Renal pelvis (tissue), 1 donor: ENCODE measurements at regions not wholly inside any gene's neighbourhood (a gene's known extent, or its start where the extent isn't known, plus 50 kb on each side); places are given as distances from the start of the nearest gene placed in this dataset.

Source experiments
- DNase-seq: peaks from one replicate; pipeline ENCODE4 v3.0.0-alpha.2; 2013

DNA sequence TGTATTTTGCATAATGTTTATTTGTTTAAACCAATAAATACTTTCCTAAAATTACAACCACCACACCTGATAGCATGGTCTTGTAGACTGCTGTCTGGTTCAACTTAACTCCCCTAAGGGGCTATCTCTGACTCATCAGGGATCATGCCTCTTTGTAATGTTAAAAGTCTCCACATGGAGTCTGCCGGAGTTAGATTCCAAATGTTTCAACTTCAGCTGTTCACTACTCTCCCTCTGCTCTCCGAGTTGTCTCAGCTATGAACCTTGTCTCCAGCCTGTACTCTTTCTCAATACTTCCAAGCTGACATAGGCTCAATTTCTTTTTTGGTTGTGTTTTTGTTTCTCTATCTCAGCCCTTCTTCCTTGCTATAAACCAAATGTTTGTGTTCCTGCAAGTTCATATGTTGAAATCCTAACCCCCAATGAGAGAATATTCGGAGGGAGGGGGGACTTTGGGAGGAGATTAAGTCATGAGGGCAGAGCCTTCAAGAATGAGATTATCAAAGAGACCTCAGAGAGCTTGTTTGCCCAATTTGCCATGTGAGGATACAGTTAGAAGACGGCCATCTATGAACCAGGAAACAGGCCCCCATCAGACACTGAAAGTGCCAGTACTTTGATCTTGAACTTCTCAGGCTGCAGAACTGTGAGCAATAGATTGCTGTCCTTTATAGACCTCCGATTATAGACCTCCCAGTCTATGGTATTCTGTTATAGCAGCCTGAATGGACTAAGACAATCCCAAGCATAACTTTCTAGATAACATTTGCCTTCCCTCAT lies 858.2 kb downstream of the VRK1 start:
- DNase-seq, result no peak

DNA sequence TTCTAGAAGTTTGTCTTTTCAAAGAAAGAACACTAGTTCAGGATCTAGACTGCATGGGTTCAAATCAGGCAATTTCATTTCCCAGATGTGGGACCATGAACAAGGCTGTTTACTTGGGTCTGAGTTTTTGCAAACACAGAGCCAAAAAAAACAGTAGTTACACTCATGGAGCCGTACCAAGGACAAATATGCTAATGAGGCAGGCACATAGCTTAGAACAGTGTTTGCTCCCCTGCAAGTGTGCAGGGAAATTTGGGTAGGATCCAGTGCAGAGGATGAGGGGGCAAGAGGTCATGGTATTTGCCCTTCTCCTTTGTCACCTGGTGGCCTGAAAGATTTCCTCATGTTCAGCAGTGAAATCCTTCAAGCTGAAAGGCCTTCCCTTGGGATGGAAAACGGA lies 860.4 kb downstream of the VRK1 start:
- no peak for DNase-seq

- no peak for DNase-seq
These were observed 890.9 kb downstream of the VRK1 start for GRCh38 chr14:97687944-97688630.

- DNase-seq, result no peak
These were observed 891.6 kb downstream of the VRK1 start for GRCh38 chr14:97688631-97689336.

GRCh38 chr14:97692084-97692483 lies 894.9 kb downstream of the VRK1 start:
- no peak for DNase-seq

- no peak for DNase-seq
These were observed 898.3 kb downstream of the VRK1 start for GRCh38 chr14:97695456-97695981.

- no peak for DNase-seq
These were observed 900.6 kb downstream of the VRK1 start for GRCh38 chr14:97697772-97698171.

- DNase-seq, result no peak
These were observed 901.8 kb downstream of the VRK1 start for GRCh38 chr14:97699026-97699425.

DNA sequence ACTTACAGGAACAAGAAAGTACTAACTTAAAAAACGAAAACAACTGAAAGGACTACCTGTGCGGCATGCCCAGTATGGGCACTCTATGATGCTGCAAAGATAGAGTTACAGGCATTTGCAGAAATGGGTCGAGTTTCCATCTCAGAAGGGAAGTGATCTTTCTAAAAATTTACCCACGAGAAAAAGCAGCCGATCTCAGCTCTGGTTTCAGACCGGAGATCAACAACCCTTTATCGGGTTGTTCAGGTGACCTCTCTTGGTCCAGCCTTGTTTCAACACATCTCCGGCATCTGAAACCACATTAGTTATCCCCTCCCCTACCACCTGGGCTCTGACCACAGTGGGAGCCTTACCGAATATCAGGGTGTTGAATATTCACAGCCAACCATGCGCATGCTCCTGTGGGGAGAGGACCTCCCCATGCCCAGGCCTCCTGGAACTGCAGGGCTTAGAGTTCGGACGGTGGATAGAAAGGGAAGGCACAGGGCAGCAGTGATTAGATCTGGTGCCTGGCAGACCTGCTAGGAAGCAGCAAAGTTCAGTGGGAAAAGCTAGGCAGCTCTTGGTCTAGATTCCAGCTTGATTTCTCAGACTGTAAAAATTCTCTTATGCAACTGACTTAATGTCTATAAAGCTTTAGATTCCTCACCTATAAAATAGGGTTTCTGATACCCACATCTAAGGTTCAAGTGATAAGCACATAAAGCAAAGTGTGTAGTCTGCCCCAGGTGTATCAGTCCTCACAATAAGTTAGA lies 906.0 kb downstream of the VRK1 start:
- no peak for DNase-seq

GRCh38 chr14:97704316-97704885 lies 907.2 kb downstream of the VRK1 start:
- DNase-seq, result no peak

- DNase-seq, result no peak
These were observed 907.9 kb downstream of the VRK1 start for GRCh38 chr14:97705107-97705506.

DNA sequence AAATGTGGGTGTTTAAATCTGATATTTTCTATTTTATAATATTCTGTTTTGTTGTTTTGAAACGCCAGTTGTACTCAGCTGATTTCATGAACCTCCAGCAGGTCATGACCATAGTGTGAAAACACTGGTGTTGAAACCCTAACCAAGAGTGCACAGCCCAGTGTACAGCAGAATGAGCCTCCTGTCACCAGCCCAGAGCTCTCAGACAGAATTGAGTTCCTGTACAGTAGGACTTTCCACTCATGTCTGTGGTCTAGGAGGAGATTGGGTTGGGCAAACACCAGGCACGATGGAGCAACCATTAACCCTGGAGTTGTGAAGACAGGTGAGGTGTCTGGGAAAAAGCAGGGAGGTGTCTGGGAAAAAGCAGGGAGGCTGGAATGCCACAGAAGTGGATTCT lies 908.8 kb downstream of the VRK1 start:
- no peak for DNase-seq

DNA sequence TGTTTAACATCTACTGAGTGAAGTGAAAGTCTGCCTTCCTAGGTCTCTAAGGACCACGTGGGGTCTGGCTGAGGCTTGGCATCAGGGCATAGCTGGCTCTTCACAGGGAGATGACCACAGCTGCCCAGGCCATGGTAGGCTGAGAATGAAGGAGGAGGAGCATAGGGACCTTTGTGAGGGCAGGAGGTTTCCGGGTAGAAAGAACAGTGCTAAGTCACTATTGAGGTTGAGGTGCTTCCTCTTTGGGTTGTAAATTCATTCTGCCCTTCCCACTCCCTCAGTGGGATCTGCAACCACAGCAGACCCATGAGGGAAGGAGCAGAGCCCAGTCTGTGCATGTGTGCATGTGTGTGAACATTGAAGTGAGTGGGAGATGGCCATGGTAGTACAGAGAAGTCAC lies 909.6 kb downstream of the VRK1 start:
- no peak for DNase-seq

DNA sequence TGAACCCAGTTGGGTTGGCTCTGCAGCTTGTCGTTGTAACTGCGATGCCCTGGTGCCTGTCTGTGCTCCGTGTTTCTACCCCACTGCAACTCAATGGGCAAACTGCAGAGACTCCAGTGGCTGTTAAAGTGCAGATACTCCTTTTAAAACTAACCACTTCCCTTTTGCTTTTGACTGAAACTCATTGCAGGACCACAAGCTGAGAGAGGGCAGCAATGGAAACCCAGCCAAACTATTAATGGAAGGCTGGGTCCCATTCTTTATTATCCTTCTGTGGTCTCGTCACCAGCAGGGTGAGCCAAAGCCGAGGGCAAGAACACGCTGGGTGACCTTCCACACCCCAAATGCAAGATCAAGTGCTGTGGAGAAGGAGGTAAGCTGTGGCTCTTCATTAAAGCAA lies 910.4 kb downstream of the VRK1 start:
- no peak for DNase-seq

DNA sequence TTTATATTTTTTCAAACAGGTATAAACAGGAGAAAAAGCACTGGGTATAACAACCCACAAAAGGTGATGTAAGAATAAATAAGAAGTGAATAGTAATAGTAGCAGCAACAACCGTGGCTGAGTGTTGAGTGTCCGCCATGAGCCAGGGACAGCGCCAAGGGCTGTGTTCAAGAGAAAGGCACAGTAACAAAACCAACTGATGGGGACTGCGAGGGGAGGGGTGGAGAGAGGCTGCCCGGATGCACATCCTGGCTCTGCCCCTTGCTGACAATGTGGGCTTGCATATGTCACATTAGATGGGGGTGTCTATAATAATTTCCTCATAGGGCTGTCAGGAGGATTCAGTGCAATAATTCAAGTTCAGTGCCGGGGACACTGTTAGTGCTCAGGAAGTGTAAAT lies 912.4 kb downstream of the VRK1 start:
- DNase-seq, result no peak

GRCh38 chr14:97710726-97711125 lies 913.5 kb downstream of the VRK1 start:
- no peak for DNase-seq

- DNase-seq, result no peak
These were observed 915.3 kb downstream of the VRK1 start for GRCh38 chr14:97712471-97712870.

DNA sequence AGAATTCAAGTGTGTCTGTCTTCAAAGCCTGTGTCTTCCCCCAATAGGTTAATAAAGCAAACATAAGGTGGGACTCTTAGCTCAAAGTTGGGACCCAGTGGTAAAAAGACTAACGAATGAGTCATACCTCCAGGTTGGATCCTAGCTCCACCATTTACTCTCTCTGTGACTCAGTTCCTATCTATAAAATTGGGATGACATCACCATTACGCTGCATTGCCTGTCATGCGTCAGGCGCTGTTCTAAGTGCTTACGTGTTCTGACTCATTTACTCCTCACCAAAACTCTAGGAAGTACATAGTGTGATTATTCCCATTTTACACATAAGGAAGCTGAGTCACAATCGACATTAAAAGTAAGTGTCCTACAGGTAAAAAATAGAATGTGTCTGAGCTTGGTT lies 915.8 kb downstream of the VRK1 start:
- DNase-seq, result no peak

DNA sequence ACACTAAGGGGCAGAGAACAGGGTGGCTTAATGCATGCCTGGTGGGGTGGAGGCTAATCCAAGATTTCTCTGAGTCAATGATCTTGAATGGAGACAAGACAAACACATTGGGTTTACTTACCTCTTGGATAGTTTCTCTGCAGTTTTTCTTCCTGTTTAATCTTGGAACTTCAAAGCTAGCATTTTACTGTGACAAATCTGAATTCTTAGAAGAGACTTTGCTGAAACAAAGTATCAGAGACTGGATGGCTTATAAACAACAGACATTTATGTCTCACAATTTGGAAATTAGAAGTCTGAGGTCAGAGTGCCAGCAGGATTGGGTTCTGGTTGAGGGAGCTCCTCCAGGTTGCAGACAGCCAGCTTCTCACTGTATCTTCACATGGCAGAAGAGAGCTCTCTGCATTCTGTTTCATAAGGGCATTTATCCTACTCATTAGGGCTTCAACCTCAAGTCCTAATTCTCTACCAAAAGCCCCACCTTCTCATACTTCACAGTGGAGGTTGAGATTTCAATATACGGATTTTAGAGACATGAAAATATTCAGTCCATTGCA lies 921.8 kb downstream of the VRK1 start:
- DNase-seq, result no peak

DNA sequence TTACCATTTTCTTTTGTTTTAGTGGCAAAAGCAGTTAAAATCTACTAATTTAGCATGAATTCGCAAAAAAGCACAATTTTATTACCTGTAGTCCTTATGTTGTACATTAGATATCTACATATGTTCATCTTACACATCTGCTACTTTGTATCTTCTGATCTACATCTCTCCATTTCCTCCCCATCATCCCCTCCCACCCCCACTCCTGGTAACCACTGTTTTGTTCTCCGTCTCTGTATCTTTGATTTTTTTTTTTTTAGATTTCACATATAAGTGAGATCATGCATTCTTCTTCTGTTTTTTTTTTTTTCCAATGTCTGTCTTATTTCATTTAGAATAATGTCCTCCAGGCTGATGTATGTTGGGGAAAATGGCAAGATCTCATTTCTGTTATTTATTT lies 922.7 kb downstream of the VRK1 start:
- DNase-seq, result no peak

DNA sequence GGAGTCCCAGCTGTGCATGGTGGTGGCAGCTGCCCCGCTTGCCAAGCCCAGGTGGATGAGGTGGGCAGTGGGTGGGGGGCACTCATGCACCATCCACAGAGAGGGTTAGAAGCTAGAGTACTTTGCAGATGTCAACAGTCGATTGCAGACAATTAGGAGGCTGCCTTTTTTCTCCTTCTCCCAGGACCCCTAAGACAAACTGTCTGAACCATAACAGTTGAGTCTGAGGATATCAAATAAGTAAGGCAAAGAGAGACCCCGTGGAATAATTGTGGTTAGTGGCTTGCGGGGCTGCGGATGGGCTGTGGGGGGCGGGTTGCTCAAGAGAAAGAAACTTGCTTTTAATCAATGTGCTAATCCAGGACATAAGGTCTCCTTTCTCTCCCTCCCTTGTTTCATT lies 926.2 kb downstream of the VRK1 start:
- DNase-seq, result no peak
